SK-N-SH treated with all-trans-retinoic acid at 6 μM for 48 hours (cell line): ENCODE measurements at regions not wholly inside any gene's neighbourhood (a gene's known extent, or its start where the extent isn't known, plus 50 kb on each side); places are given as distances from the start of the nearest gene placed in this dataset.

Experiments used
- ATAC-seq: fragments of 200-7000 bp; cut with Tn5 transposase; 3 replicates; pipeline ENCODE4 v1.9.1; 2020; ENCODE audit warnings: mild to moderate bottlenecking, moderate library complexity
- ARNTL ChIP-seq: fragments of 450-650 bp; formaldehyde crosslinking; IDR thresholded peaks from 2 replicates; pipeline ENCODE4 v1.5.0; 2020; ENCODE audit warnings: low read depth, mild to moderate bottlenecking, moderate library complexity, borderline replicate concordance
- BACH2 ChIP-seq: fragments of 250-450 bp; sonication (Bioruptor Pico); IDR thresholded peaks from 2 replicates; pipeline ENCODE4 v1.9.0; 2021; ENCODE audit warnings: mild to moderate bottlenecking, borderline replicate concordance
- CSDC2 ChIP-seq: fragments of 250-450 bp; sonication (Bioruptor Pico); IDR thresholded peaks from 2 replicates; pipeline ENCODE4 v1.5.0; 2020; ENCODE audit warnings: mild to moderate bottlenecking, moderate library complexity
- ESRRG ChIP-seq: fragments of 250-450 bp; sonication (Bioruptor Pico); IDR thresholded peaks from 2 replicates; pipeline ENCODE4 v1.6.1; 2021; ENCODE audit warnings: mild to moderate bottlenecking
- GLIS3 ChIP-seq: fragments of 250-450 bp; sonication (Bioruptor Pico); IDR thresholded peaks from 2 replicates; pipeline ENCODE4 v1.5.0; 2020; ENCODE audit warnings: mild to moderate bottlenecking, moderate library complexity
- ISL1 ChIP-seq: fragments of 250-450 bp; sonication (Bioruptor Pico); IDR thresholded peaks from 2 replicates; pipeline ENCODE4 v2.1.2; 2022; ENCODE audit warnings: mild to moderate bottlenecking, moderate library complexity
- OSR1 ChIP-seq: fragments of 250-450 bp; sonication (Bioruptor Pico); IDR thresholded peaks from 2 replicates; pipeline ENCODE4 v1.8.0; 2022; ENCODE audit warnings: moderate library complexity, mild to moderate bottlenecking, inconsistent platforms
- PPARA ChIP-seq: fragments of 250-450 bp; sonication (Bioruptor Pico); IDR thresholded peaks from 2 replicates; pipeline ENCODE4 v1.5.0; 2020; ENCODE audit warnings: mild to moderate bottlenecking, borderline replicate concordance
- RARB ChIP-seq: fragments of 250-450 bp; sonication (Bioruptor Pico); IDR thresholded peaks from 2 replicates; pipeline ENCODE4 v1.8.0; 2021; ENCODE audit warnings: mild to moderate bottlenecking, moderate library complexity
- SNAI2 ChIP-seq: fragments of 250-450 bp; sonication (Bioruptor Pico); IDR thresholded peaks from 2 replicates; pipeline ENCODE4 v1.5.0; 2020; ENCODE audit warnings: mild to moderate bottlenecking, moderate library complexity
- TCF4 ChIP-seq: fragments of 250-450 bp; sonication (Bioruptor Pico); IDR thresholded peaks from 2 replicates; pipeline ENCODE4 v1.8.0; 2021; ENCODE audit warnings: mild to moderate bottlenecking, moderate library complexity, borderline replicate concordance
- TOX ChIP-seq: fragments of 250-450 bp; sonication (Bioruptor Pico); IDR thresholded peaks from 2 replicates; pipeline ENCODE4 v1.8.0; 2021; ENCODE audit warnings: mild to moderate bottlenecking, moderate library complexity, borderline replicate concordance
- ZC3H10 ChIP-seq: fragments of 250-450 bp; sonication (Bioruptor Pico); IDR thresholded peaks from 2 replicates; pipeline ENCODE4 v1.5.1; 2021; ENCODE audit warnings: mild to moderate bottlenecking, moderate library complexity
- ZFP3 ChIP-seq: fragments of 250-450 bp; sonication (Bioruptor Pico); IDR thresholded peaks from 2 replicates; pipeline ENCODE4 v1.5.0; 2020; ENCODE audit warnings: mild to moderate bottlenecking, moderate library complexity
- ZFP30 ChIP-seq: fragments of 450-650 bp; formaldehyde crosslinking; IDR thresholded peaks from 2 replicates; pipeline ENCODE4 v1.5.0; 2022; ENCODE audit warnings: mild to moderate bottlenecking, moderate library complexity
- ZNF565 ChIP-seq: fragments of 450-650 bp; formaldehyde crosslinking; conservative IDR thresholded peaks from 2 replicates; pipeline ENCODE4 v1.5.0; 2020; ENCODE audit warnings: low read depth, mild to moderate bottlenecking, moderate library complexity
- ZNF70 ChIP-seq: fragments of 450-650 bp; formaldehyde crosslinking; IDR thresholded peaks from 2 replicates; pipeline ENCODE4 v1.5.0; 2020; ENCODE audit warnings: mild to moderate bottlenecking, moderate library complexity
- ZNF8 ChIP-seq: fragments of 450-650 bp; formaldehyde crosslinking; IDR thresholded peaks from 2 replicates; pipeline ENCODE4 v1.5.0; 2020; ENCODE audit warnings: mild to moderate bottlenecking, moderate library complexity
- TF ChIP-seq, protein P1 (sequence below): fragments of 250-450 bp; sonication (Bioruptor Pico); IDR thresholded peaks from 2 replicates; pipeline ENCODE4 v1.5.1; 2020; ENCODE audit warnings: low read depth, mild to moderate bottlenecking, moderate library complexity
- TF ChIP-seq, protein P2 (sequence below): fragments of 250-450 bp; sonication (Bioruptor Pico); IDR thresholded peaks from 2 replicates; pipeline ENCODE4 v1.8.0; 2020; ENCODE audit warnings: mild to moderate bottlenecking, moderate library complexity, borderline replicate concordance
- TF ChIP-seq, protein P3 (sequence below): fragments of 250-450 bp; sonication (Bioruptor Pico); IDR thresholded peaks from 2 replicates; pipeline ENCODE4 v1.8.0; 2021; ENCODE audit warnings: low read depth, mild to moderate bottlenecking, moderate library complexity, borderline replicate concordance
- TF ChIP-seq, protein P4 (sequence below): fragments of 250-450 bp; sonication (Bioruptor Pico); IDR thresholded peaks from 2 replicates; pipeline ENCODE4 v1.5.0; 2020; ENCODE audit warnings: mild to moderate bottlenecking, moderate library complexity

DNA sequence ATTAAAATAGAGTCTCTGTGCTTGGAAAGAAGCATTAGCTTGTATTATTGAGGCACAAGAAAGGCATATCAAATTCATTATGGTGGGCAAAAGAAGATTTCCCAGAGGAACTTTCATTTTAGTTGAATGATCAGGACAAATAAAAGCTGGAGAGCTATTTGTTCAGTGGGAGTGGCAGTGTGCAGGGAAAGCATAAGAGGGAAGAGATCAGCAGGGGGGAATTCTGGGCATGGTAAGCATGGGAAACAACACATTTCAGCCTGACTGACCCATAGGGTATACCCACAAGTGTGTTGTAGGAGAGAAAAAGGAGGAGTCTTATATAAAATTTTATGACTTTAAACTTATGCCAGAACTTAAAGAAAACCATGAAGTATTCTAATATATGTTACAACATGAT, 167.7 kb upstream of the RASA1 start:
- TF ChIP-seq BACH2 (CRISPR knock-in tag), result no peak
- TF ChIP-seq, protein P1, sequence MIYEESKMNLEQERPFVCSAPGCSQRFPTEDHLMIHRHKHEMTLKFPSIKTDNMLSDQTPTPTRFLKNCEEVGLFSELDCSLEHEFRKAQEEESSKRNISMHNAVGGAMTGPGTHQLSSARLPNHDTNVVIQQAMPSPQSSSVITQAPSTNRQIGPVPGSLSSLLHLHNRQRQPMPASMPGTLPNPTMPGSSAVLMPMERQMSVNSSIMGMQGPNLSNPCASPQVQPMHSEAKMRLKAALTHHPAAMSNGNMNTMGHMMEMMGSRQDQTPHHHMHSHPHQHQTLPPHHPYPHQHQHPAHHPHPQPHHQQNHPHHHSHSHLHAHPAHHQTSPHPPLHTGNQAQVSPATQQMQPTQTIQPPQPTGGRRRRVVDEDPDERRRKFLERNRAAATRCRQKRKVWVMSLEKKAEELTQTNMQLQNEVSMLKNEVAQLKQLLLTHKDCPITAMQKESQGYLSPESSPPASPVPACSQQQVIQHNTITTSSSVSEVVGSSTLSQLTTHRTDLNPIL (CRISPR knock-in tag), result no peak
- TF ChIP-seq ZNF565 (CRISPR knock-in tag), result no peak
- TF ChIP-seq ISL1, result no peak
- TF ChIP-seq SNAI2 (CRISPR knock-in tag), result no peak
- TF ChIP-seq CSDC2 (CRISPR knock-in tag), result no peak
- no peak for TF ChIP-seq ZNF8 (CRISPR knock-in tag)
- TF ChIP-seq ZNF70, result no peak
- TF ChIP-seq, protein P2, sequence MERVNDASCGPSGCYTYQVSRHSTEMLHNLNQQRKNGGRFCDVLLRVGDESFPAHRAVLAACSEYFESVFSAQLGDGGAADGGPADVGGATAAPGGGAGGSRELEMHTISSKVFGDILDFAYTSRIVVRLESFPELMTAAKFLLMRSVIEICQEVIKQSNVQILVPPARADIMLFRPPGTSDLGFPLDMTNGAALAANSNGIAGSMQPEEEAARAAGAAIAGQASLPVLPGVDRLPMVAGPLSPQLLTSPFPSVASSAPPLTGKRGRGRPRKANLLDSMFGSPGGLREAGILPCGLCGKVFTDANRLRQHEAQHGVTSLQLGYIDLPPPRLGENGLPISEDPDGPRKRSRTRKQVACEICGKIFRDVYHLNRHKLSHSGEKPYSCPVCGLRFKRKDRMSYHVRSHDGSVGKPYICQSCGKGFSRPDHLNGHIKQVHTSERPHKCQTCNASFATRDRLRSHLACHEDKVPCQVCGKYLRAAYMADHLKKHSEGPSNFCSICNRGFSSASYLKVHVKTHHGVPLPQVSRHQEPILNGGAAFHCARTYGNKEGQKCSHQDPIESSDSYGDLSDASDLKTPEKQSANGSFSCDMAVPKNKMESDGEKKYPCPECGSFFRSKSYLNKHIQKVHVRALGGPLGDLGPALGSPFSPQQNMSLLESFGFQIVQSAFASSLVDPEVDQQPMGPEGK, result no peak
- TF ChIP-seq ARNTL (CRISPR knock-in tag), result no peak
- TF ChIP-seq, protein P3, sequence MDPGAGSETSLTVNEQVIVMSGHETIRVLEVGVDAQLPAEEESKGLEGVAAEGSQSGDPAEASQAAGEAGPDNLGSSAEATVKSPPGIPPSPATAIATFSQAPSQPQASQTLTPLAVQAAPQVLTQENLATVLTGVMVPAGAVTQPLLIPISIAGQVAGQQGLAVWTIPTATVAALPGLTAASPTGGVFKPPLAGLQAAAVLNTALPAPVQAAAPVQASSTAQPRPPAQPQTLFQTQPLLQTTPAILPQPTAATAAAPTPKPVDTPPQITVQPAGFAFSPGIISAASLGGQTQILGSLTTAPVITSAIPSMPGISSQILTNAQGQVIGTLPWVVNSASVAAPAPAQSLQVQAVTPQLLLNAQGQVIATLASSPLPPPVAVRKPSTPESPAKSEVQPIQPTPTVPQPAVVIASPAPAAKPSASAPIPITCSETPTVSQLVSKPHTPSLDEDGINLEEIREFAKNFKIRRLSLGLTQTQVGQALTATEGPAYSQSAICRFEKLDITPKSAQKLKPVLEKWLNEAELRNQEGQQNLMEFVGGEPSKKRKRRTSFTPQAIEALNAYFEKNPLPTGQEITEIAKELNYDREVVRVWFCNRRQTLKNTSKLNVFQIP (CRISPR knock-in tag), result no peak
- TF ChIP-seq, protein P4, sequence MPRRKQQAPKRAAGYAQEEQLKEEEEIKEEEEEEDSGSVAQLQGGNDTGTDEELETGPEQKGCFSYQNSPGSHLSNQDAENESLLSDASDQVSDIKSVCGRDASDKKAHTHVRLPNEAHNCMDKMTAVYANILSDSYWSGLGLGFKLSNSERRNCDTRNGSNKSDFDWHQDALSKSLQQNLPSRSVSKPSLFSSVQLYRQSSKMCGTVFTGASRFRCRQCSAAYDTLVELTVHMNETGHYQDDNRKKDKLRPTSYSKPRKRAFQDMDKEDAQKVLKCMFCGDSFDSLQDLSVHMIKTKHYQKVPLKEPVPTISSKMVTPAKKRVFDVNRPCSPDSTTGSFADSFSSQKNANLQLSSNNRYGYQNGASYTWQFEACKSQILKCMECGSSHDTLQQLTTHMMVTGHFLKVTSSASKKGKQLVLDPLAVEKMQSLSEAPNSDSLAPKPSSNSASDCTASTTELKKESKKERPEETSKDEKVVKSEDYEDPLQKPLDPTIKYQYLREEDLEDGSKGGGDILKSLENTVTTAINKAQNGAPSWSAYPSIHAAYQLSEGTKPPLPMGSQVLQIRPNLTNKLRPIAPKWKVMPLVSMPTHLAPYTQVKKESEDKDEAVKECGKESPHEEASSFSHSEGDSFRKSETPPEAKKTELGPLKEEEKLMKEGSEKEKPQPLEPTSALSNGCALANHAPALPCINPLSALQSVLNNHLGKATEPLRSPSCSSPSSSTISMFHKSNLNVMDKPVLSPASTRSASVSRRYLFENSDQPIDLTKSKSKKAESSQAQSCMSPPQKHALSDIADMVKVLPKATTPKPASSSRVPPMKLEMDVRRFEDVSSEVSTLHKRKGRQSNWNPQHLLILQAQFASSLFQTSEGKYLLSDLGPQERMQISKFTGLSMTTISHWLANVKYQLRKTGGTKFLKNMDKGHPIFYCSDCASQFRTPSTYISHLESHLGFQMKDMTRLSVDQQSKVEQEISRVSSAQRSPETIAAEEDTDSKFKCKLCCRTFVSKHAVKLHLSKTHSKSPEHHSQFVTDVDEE (CRISPR knock-in tag), result no peak
- no peak for TF ChIP-seq ZC3H10 (CRISPR knock-in tag)
- TF ChIP-seq RARB (CRISPR knock-in tag), result no peak
- no peak for TF ChIP-seq GLIS3 (CRISPR knock-in tag)
- TF ChIP-seq ZFP30, result no peak
- no peak for TF ChIP-seq ZFP3
- no peak for TF ChIP-seq TOX (CRISPR knock-in tag)
- TF ChIP-seq, all 23 proteins: peak for 0
- no peak for ATAC-seq

DNA sequence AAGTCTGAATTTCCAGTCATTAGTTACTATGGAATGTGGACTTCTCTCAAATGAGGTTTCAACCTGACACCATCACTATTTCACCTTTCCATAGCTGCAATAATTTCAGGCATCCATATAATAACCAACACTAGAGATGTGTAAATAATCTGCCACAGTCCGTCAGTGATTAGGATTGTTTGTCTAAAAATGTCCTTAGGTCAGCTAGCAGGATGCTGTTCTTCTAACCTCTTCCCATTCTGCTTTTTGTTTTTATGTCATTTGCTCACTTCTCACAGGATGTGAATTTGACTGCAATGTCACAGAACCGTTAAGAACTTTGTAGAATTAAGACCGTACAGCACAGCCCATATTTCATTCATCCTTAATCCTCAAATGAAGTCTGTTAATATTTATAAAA, 166.4 kb upstream of the RASA1 start:
- TF ChIP-seq ZFP3, result no peak
- TF ChIP-seq SNAI2 (CRISPR knock-in tag), result no peak
- TF ChIP-seq ESRRG (CRISPR knock-in tag), result no peak
- no peak for TF ChIP-seq PPARA (CRISPR knock-in tag)
- TF ChIP-seq, all 23 proteins: peak for 0
- ATAC-seq, result no peak

DNA sequence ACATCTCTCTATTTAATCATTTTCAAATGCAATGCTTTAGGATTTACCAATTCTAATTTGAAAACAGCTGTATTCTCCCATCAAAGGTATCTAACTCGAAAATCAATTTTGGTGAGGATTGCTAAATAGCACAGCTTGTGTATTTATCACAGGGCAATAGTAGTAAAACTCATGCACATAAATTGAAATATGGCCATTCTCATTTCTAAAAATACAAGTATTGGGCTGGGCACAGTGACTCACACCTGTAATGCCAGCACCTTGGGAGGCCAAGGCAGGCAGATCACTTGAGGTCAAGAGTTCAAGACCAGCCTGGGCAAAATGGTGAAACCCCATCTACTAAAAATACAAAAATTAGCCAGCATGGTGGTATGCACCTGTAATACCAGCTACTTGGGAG, 164.8 kb upstream of the RASA1 start:
- ATAC-seq, result no peak
- TF ChIP-seq, protein P1 (CRISPR knock-in tag), result no peak
- TF ChIP-seq, protein P3 (CRISPR knock-in tag), result no peak
- no peak for TF ChIP-seq TOX (CRISPR knock-in tag)
- no peak for TF ChIP-seq CSDC2 (CRISPR knock-in tag)
- TF ChIP-seq ARNTL (CRISPR knock-in tag), result no peak
- TF ChIP-seq ZC3H10 (CRISPR knock-in tag), result no peak
- no peak for TF ChIP-seq ZNF565 (CRISPR knock-in tag)
- TF ChIP-seq, protein P4 (CRISPR knock-in tag), result no peak
- TF ChIP-seq, protein P2, result no peak
- TF ChIP-seq TCF4 (CRISPR knock-in tag), result no peak
- TF ChIP-seq OSR1 (CRISPR knock-in tag), result no peak
- no peak for TF ChIP-seq BACH2 (CRISPR knock-in tag)
- no peak for TF ChIP-seq RARB (CRISPR knock-in tag)
- TF ChIP-seq ESRRG (CRISPR knock-in tag), result no peak
- TF ChIP-seq GLIS3 (CRISPR knock-in tag), result no peak
